Hepatocyte (in vitro differentiated cells): ENCODE measurements at regions not wholly inside any gene's neighbourhood (a gene's known extent, or its start where the extent isn't known, plus 50 kb on each side); places are given as distances from the start of the nearest gene placed in this dataset.

Source experiments
- DNase-seq: peaks from one replicate; pipeline ENCODE4 v3.0.0-alpha.2; 2016; ENCODE audit warnings: low spot score
- H2AFZ ChIP-seq: fragments of 200-600 bp; sonication (generic); 2 replicates; pipeline ENCODE4 v1.6.0; 2016; ENCODE audit warnings: antibody characterized with exemption, mild to moderate bottlenecking
- H3K27ac ChIP-seq: fragments of 200-600 bp; sonication (generic); 2 replicates; pipeline ENCODE4 v1.5.1; 2016; ENCODE audit warnings: mild to moderate bottlenecking
- H3K27me3 ChIP-seq: fragments of 200-600 bp; sonication (generic); 2 replicates; pipeline ENCODE4 v1.6.1; 2016
- H3K36me3 ChIP-seq: fragments of 200-600 bp; sonication (generic); replicated peaks from 2 replicates; pipeline ENCODE4 v1.5.1; 2016; ENCODE audit warnings: low read depth; ENCODE audit not compliant: insufficient read depth
- H3K4me1 ChIP-seq: fragments of 200-600 bp; sonication (generic); 2 replicates; pipeline ENCODE4 v1.5.1; 2016; ENCODE audit warnings: mild to moderate bottlenecking, moderate library complexity; ENCODE audit not compliant: insufficient read depth
- H3K4me2 ChIP-seq: fragments of 200-600 bp; sonication (generic); 2 replicates; pipeline ENCODE4 v1.6.0; 2016
- H3K4me3 ChIP-seq: fragments of 200-600 bp; sonication (generic); 2 replicates; pipeline ENCODE4 v1.5.1; 2016; ENCODE audit warnings: mild to moderate bottlenecking
- H3K79me2 ChIP-seq: fragments of 200-600 bp; sonication (generic); 2 replicates; pipeline ENCODE4 v1.6.0; 2017; ENCODE audit warnings: mild to moderate bottlenecking
- H3K9me2 ChIP-seq: fragments of 200-600 bp; sonication (generic); replicated peaks from 2 replicates; pipeline ENCODE4 v1.6.0; 2017; ENCODE audit warnings: mild to moderate bottlenecking; ENCODE audit not compliant: insufficient read depth
- H3K9me3 ChIP-seq: fragments of 200-600 bp; sonication (generic); 2 replicates; pipeline ENCODE4 v1.5.1; 2016; ENCODE audit warnings: low read depth, mild to moderate bottlenecking
- H4K20me1 ChIP-seq: fragments of 200-600 bp; sonication (generic); 2 replicates; pipeline ENCODE4 v1.6.0; 2016; ENCODE audit warnings: mild to moderate bottlenecking; ENCODE audit not compliant: insufficient read depth, poor library complexity, severe bottlenecking
- EZH2 ChIP-seq: fragments of 200-600 bp; sonication (generic); IDR thresholded peaks from 2 replicates; pipeline ENCODE4 v1.6.1; 2016; ENCODE audit warnings: antibody characterized with exemption, mild to moderate bottlenecking, borderline replicate concordance
- EZH2phosphoT487 ChIP-seq: fragments of 200-600 bp; sonication (generic); IDR thresholded peaks from one replicate; pipeline ENCODE4 v1.6.1; 2018; ENCODE audit warnings: antibody characterized with exemption, mild to moderate bottlenecking, low read depth, moderate library complexity; ENCODE audit not compliant: unreplicated experiment, severe bottlenecking
- WGBS: methylation state at CpG from one replicate; pipeline ENCODE4 v1.1.6; 2016; ENCODE audit warnings: low lambda C conversion rate; ENCODE audit errors: missing lambda C conversion rate; 5-methylcytosine and 5-hydroxymethylcytosine counted together
- TF ChIP-seq, protein P1 (sequence below): fragments of 200-600 bp; sonication (generic); IDR thresholded peaks from 2 replicates; pipeline ENCODE4 v1.5.1; 2016; ENCODE audit warnings: antibody characterized with exemption, mild to moderate bottlenecking; ENCODE audit not compliant: poor library complexity

DNA sequence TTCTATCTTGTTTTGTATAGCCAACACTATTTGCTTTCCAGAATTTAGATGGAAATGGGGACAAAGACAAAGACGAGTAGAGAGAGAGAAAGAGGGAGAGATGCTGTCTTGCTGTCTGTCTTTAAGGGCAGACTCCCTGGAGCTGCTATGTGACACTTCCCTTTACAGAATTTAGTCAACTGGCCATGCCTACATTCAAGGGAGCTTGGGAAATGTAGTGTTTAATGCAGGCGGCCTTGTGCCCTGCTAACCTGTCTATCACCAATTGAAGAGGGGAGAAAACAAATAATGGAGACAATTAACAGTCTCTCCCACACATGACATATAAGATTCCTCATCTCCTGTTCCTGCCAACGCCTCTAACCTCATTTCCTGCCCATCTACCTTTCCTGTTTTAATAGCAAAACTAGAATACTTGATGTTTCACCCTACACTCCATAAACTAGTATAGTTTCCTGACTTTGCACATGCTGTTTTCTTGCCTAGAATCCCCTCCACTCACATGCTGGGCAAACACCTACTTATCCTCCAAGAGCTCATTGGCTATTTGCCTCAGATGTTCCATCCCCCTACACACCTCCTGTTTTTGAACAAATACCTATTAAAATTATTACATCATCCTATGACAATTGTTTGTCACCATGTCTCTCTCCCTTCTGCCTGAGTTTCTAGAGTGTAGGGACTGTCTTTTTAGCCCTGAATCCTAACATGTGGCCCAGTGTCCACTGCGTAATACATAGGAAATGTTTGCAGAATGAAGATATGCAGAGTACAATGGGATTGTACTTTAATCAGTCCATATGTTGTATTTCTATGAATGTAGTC lies 117.2 kb downstream of the SLC25A24 start:
- no peak overlapping the region for H2AFZ ChIP-seq
- no peaks in the 10 kb centered on the region for H4K20me1 ChIP-seq
- TF ChIP-seq, protein P1, sequence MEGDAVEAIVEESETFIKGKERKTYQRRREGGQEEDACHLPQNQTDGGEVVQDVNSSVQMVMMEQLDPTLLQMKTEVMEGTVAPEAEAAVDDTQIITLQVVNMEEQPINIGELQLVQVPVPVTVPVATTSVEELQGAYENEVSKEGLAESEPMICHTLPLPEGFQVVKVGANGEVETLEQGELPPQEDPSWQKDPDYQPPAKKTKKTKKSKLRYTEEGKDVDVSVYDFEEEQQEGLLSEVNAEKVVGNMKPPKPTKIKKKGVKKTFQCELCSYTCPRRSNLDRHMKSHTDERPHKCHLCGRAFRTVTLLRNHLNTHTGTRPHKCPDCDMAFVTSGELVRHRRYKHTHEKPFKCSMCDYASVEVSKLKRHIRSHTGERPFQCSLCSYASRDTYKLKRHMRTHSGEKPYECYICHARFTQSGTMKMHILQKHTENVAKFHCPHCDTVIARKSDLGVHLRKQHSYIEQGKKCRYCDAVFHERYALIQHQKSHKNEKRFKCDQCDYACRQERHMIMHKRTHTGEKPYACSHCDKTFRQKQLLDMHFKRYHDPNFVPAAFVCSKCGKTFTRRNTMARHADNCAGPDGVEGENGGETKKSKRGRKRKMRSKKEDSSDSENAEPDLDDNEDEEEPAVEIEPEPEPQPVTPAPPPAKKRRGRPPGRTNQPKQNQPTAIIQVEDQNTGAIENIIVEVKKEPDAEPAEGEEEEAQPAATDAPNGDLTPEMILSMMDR, result no peak
- TF ChIP-seq EZH2phosphoT487, result no peak
- no peak for TF ChIP-seq EZH2
- H3K9me3 ChIP-seq, result no peaks in the 10 kb centered on the region
- no peaks in the 10 kb centered on the region for H3K79me2 ChIP-seq
- DNase-seq, result no peak
- no peaks in the 10 kb centered on the region for H3K36me3 ChIP-seq
- H3K27ac ChIP-seq, result no peak overlapping the region
- H3K4me3 ChIP-seq, result no peak overlapping the region
- WGBS, result 60% methylated on average over 4 of the region's 4 CpGs
- no peaks in the 10 kb centered on the region for H3K27me3 ChIP-seq
- no peaks in the 10 kb centered on the region for H3K9me2 ChIP-seq
- no peaks in the 10 kb centered on the region for H3K4me1 ChIP-seq
- H3K4me2 ChIP-seq, result no peak overlapping the region

DNA sequence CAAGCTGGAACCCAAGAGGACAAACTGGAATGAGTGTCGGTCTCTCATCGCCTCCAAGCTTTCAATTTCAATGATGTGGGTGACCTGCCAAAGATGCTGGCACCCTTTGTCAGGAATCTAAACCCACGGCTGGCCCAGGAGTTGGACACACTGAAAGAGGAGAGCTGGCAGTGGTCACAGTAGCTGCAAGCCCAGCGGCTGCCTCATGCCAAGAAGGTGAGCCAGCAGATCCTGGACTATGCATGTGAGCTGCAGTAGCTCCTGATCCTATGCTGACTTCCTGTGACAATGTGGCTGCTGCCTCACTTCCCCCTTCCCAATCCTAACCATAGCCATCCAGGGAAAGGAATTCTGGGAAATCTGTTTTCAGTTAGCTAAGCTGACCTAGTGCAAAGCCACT lies 117.0 kb upstream of the VAV3 start:
- Histone ChIP-seq H3K27ac (no peak overlapping the region), H3K9me2 (no peaks in the 10 kb centered on the region), H2AFZ (no peak overlapping the region), H3K79me2 (no peaks in the 10 kb centered on the region), H4K20me1 (no peaks in the 10 kb centered on the region), H3K4me1 (no peaks in the 10 kb centered on the region), H3K27me3 (no peaks in the 10 kb centered on the region), H3K9me3 (no peaks in the 10 kb centered on the region), H3K36me3 (no peaks in the 10 kb centered on the region), H3K4me3 (no peak overlapping the region), H3K4me2 (no peak overlapping the region)
- no peak for TF ChIP-seq EZH2
- no peak for TF ChIP-seq EZH2phosphoT487
- TF ChIP-seq, protein P1, result no peak
- 91% methylated on average over 4 of the region's 4 CpGs for WGBS
- DNase-seq, result no peak

DNA sequence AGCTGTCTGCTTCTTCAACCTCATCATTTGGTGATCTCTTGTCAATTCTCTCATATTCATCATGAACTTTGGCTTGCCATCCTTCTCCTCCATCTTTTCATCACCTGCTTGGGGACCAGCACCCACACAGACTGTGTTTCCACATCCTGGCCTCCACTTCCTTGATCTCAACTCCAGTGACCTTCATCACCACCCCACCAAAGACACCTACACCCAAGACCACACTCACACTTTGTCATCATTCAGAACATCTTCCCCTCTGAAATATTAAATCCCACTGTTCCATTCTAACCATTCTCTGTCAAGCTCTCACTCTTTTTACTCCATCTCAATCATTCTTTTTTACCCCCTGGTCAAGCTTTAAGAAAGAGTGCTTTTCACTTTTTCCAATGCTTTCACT lies 115.5 kb upstream of the VAV3 start:
- H3K9me2 ChIP-seq, result no peaks in the 10 kb centered on the region
- no peak overlapping the region for H3K4me2 ChIP-seq
- no peaks in the 10 kb centered on the region for H4K20me1 ChIP-seq
- no peak overlapping the region for H3K27ac ChIP-seq
- H3K36me3 ChIP-seq, result no peaks in the 10 kb centered on the region
- DNase-seq, result no peak
- no peaks in the 10 kb centered on the region for H3K27me3 ChIP-seq
- no peak for TF ChIP-seq EZH2phosphoT487
- TF ChIP-seq EZH2, result no peak
- TF ChIP-seq, protein P1, result no peak
- no peak overlapping the region for H2AFZ ChIP-seq
- no peaks in the 10 kb centered on the region for H3K9me3 ChIP-seq
- H3K4me1 ChIP-seq, result no peaks in the 10 kb centered on the region
- H3K79me2 ChIP-seq, result no peaks in the 10 kb centered on the region
- no peak overlapping the region for H3K4me3 ChIP-seq
